GM18511 (cell line): ENCODE measurements at regions not wholly inside any gene's neighbourhood (a gene's known extent, or its start where the extent isn't known, plus 50 kb on each side); places are given as distances from the start of the nearest gene placed in this dataset.
"Not testable (repeated sequence)": the region's sequence is repeated elsewhere in the genome, so short reads cannot be mapped to it uniquely, and the experiment has no call there.

Source experiments
- ATAC-seq: cut with Tn5 transposase; IDR thresholded peaks from one replicate; pipeline ENCODE4 v1.9.1; 2021; ENCODE audit warnings: mild to moderate bottlenecking, moderate library complexity; ENCODE audit not compliant: unreplicated experiment

DNA sequence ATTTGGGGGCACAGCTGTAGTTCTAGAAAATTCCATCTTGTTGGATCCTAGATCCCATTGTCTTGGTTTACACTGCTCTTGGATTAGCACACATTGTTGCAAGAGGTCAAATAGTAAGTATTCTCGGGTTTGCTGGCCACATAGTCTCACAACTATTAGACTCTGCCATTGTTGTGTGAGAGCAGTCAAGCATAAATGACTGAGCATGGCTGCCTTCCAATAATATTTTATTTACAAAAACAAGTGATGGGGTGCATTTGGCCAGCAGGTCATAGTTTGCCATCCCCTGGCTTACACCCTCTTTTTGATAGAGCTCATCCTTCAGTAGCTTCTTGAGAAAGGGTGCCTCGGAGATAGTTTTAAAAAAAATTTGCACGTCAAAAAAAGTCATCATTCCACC, 77.9 kb upstream of the ALX4 start:
- no peak for ATAC-seq

DNA sequence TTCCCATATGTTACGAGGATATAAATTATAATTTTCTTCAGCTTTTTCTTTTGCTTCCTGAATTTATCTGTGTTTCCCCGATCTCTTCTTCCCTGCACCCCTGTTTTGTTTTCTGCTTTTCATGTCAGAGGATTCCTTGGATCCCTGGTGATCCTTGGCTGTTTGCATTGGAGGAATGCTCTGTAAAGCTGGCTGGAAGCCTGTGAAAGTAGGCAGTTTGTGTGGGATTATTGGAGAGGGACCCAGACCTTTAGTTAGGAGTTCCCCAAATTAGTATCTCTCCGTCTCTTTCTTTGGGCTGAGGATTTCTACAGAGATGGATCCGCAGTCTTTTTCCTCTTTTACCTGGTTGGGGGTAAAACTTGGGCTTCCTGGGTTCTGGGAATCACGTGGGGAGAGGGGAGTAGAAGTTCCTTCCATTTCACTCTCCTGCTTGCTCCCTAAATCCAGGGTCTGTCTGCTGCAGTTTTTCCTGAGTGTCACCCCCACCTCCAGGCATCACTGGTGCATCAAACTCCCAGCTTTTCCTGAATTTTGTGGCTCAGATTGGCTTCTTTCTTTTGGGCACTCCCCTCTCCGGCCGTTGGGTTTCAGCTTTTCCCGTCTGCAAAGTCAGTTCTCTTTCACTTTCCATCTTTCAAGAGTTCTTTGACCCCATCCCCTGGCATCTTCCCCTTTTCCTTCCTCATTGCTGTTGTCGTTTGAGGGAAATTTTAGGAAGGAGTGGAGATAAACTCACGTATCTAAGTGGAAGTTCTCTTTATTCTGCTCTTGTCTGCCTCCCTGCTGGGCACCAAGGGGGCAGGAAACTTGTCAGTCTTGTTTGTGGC, 79.1 kb upstream of the ALX4 start:
- no peak for ATAC-seq

DNA sequence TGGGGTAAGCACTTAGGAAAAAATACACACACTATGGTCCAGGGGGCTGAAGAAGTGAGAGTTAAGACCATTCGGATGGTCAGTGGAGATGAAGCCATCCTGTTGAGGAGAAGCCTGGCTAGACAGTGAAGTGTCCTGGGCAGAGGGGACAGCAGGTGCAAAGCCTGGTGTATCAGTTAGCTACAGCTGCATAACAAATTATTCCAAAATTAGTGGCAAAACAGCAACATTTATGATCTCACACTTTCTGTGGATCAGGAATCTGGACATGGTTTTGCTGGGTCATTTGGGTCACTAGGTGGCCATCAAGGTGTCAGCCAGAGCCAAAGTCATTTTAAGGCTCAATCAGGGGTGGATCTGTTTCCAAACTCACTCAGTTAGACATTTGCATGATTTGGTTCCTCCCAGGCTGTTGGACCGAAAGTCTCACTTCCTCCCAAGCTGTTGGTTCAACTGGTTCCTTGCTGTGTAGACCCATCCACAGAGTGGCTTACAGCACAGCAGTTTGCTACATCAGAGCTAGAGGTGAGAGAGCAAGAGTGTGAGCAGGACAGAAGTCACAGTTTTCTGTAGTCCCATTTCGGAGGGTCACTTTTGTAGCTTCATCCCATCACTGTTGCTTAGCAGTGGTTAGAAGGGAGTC, 80.1 kb upstream of the ALX4 start:
- no peak for ATAC-seq

DNA sequence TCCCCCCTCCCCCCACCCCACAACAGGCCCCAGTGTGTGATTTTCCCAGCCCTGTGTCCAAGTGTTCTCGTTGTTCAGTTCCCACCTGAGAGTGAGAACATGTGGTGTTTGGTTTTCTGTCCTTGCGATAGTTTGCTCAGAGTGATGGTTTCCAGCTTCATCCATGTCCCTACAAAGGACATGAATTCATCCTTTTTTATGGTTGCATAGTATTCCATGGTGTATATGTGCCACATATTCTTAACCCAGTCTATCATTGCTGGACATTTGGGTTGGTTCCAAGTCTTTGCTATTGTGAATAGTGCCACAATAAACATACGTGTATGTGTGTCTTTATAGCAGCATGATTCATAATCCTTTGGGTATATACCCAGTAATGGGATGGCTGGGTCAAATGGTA, 81.1 kb upstream of the ALX4 start:
- ATAC-seq, result not testable (repeated sequence)

DNA sequence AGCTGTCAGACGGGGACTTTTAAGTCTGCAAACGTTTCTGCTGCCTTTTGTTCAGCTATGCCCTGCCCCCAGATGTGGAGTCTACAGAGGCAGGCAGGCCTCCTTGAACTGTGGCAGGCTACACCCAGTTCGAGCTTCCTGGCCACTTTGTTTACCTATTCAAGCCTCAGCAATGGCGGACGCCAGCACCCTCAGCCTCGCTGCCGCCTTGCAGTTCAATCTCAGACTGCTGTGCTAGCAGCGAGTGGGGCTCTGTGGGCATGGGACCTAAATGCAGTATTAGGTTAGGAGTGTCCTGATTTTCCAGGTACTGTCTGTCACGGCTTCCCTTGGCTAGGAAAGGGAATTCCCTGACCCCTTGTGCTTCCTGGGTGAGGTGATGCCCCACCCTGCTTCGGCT, 86.8 kb upstream of the ALX4 start:
- ATAC-seq, result not testable (repeated sequence)

- no peak for ATAC-seq
Measured at GRCh38 chr11:44397586-44398178, 87.7 kb upstream of the ALX4 start.

DNA sequence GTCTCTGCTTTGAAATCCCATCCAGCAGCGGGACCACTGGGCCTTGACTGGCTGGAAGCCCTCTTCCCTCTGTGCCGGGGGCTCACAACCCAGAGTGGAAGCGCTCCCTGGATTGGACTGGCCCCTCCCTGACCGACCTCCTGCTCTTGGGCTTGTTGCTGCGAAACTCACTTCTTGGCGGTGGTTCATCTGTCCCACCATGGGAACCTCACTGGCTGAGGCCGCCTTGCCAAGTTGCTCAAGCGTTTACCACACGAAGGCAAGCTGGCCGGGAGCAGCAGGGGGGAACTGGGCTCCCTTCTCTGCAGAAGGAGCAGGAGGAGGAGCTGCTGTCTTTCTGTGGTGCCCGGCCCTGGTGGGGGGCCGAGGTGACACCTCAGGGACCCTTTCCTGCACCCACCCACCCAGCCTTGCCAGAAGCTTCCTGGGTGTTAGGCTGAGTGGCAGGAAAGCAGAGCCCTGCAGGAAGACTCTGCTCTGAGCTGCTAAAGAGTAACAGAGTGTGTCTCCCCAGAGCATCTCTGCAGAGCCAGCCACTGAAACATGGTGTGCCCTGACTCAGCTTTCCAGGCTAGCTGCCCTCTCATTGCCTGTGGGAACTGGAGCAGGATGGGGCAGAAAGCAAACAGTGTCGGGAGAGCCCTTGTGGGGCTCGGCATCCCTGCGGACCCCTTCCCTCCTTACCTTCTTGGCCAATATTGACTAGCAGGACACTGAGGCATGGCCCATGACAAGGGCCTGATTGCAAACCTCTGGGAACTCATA, 88.5 kb upstream of the ALX4 start:
- no peak for ATAC-seq

DNA sequence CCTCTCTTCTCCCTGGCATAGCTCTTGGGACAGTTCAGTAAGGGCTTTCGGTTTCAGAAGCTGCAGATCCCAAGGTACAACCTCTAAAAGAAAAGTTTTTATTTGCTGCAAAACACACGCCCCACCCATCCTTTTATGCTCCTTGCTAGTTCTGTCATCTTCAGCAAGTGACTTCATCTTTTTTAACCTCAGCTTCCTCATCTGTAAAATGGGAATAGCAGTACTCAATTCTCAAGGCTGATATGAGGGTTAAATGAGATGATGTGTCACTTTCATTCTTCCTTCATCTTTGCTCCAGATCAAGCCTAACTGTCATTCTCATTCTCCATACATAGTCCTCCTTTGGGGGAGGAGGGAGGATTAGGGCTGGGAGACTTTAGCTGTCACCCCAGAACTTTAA, 90.0 kb upstream of the ALX4 start:
- ATAC-seq, result no peak

- no peak for ATAC-seq
Measured at GRCh38 chr11:44400431-44400830, 90.5 kb upstream of the ALX4 start.

DNA sequence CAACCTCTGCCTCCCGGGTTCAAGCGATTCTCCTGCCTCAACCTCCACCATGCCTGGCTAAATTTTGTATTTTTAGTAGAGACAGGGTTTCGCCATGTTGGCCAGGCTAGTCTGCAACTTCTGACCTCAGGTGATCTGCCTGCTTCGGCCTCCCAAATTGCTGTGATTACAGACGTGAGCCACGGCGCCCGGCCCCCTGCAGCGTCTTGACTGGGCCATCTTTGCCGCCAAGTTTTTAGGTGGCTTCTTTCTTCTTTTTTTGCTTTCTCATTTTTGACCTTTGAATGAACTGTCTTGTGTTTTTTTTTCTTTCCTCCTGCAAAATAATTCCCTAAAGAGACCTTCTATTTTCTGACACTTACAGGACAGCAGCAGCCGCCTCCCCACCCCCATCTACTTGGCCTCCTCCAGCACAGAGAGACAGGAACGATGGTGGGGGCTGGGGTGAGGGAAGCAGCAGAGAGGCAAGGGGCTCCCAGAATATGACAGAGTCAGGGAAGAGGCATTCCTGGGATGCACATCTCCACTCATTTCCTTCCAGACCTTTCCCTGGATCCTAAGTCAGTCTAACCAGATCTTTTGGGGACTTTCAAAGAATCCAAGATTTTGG, 92.6 kb upstream of the ALX4 start:
- no peak for ATAC-seq

DNA sequence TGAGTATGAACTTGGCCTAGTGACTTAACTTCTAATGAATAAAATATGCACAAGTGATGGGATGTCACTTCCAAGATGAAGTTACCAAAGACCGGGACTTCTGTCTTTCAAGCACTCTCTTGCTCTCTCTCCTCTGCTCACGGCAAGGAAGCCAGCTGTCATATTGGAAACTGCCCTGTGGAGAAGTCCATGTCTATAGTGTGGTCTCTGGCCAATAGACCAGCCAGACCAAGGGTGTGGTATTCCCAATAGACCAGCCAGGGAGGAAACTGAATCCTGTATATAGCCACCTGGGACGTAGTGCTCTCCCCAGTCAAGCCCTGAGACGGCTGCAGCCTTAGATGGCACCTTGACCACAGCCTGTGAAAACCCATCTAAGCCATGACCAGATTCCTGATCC, 93.2 kb upstream of the ALX4 start:
- ATAC-seq, result no peak

DNA sequence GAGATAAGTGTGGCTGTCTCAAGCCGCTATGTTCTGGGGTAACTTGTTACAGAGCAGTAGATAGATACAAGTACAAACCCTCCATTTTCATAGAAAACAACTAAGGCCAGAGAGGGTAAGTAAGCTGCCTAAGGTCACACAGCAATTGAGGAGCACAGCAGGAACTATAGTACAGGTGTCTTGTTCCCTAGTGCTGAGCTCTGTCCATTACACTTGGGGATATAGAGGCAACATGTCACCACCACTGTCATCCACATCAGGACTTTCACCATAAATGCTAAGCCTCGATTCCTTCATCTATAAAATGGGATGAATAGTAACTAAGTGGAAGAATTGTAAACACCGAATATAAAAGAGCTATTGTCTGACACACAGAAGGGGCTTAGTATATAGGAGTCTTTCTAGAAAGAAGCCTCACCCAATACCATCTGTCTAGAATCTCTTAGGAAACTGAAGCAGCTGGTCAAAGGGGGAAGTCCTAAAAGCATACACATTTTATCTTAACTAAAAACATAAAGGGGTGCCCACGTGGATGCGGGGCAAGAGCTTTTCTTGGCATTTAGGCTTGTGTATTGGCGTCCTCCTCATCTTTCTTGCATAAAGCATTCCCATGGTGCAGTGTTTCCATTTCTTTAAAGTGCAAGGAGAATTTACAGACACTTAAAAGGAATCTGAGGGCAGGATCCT, 93.8 kb upstream of the ALX4 start:
- ATAC-seq, result no peak

- ATAC-seq, result no peak
Measured at GRCh38 chr11:44404301-44404700, 94.4 kb upstream of the ALX4 start.

DNA sequence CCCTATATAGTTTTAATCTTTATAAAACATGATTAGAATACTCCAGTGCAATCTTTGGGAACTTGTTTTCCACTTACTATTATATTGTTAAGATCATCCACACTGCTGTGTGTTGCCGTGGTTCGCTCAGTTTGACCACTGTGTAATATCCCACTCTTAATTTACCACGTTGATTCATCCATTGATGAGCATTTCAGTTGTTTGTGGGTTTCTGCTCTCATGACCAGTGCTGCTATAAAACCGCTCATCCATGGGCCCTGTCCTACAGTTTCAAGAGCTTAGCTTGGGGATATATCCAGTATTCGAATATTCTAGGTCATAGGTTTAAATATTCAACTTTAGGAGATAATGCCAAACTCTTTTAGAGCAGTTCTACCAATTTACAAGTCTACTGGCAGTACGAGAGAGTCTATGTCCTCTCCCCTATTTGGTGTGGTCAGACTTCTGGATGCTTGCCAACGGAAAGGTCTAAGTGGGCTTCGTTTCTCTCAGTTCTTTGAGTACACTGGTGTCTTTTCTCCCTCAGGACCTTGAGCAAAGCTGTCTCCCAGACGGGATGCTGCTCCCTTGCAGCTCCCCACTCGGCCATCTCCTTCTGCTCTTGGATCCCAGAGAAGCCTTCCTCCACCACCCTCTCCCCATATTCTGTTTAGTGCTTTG, 94.9 kb upstream of the ALX4 start:
- no peak for ATAC-seq

GRCh38 chr11:44407211-44407996, 97.5 kb upstream of the ALX4 start:
- ATAC-seq, result no peak

- ATAC-seq, result no peak
Measured at GRCh38 chr11:44408141-44408540, 98.2 kb upstream of the ALX4 start.

DNA sequence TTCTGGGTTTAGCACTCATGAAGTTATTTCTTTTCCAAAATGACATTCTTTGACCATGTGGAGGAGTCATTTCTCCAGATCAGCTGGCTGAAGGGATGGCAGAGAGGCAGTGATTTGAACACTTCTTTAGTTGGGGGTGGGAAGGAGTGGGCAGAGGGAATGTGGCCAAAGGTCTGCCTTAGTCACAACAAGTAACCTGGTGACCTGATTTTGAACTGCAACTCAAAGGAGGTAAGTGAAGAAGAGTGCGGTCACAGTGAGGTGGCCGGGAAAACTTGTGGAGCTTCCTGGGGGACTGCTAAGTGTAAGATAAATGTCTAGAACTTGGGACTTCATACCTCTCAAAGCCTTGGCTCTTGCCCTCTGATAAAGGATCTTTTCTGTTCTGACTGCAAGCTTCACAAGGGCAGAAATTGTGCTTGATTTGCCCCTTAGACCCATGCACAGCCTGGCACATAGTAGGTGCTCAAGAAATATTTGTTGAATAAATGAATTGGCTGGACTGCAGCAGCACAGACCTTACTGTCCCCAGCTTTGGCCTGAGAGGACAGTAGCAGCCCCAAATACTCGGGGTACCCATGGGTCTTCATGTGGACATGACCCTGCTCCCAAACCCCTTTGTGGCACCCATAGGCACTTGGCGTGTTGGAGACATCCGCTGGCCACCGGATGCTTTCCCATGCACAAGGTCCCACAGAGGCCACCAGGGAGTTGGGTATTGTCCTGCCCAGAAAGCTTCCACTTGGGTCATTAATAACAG, 99.0 kb upstream of the ALX4 start:
- ATAC-seq, result no peak

DNA sequence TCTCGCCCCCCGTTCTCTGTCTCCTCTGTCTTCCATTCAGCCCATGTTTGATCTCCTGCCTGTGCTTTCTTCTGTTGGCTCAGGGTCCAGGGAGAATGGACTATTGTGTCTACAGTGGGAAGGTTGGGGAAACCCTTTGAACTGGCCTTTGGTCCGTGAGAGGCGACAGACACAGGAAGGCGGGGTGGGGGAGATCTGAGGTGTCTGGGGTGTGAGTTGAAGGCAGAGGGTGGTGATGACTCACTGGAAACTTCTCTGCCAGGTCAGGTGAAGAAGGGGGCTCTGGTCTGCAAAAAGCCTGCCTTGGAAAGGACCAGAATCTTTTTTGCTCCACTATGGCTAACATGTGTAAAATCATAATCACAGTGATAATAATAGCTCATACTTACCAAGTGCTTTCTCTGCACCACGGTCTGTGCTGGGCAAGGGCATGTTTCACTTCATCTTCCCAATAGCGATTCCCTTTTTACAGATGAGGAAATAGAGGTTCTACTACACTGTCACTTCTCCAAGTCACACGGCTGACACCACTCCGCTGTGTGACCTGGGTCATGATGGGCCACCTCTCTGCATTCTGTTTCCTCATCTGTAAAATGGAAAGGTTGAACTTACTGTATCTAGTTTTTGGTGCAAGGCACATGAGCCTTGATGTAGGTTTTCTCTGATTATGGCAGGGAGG, 99.8 kb upstream of the ALX4 start:
- peak; percentile 74 for ATAC-seq
